Midbrain (tissue), 1 donor: ENCODE measurements at regions not wholly inside any gene's neighbourhood (a gene's known extent, or its start where the extent isn't known, plus 50 kb on each side); places are given as distances from the start of the nearest gene placed in this dataset.
"Not testable (repeated sequence)": the region's sequence is repeated elsewhere in the genome, so short reads cannot be mapped to it uniquely, and the experiment has no call there.

Experiments used
- DNase-seq: peaks from one replicate; lab custom pipeline; 2025; lab: John Stamatoyannopoulos, UW

GRCh38 chr6:66628917-66629316, 921.9 kb upstream of the EYS start:
- DNase-seq = no peak

DNA sequence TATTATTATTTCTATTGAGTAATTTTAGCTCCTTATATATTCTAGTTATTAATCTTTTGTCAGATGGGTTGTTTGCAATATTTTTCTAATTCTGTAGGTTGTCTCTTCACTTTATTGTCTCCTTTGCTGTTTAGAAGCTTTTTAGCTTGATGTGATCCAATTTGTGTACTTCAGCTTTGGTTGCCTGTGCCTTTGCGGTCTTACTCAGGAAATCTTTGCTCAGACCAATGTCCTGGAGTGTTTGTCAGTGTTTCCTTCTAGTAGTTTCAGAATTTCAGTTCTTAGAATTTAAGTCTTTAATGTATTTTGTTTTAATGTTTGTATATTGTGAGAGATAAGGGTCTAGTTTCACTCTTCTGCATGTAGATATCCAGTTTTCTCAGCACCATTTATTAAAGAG, 916.0 kb upstream of the EYS start:
- no peak for DNase-seq

- DNase-seq = no peak
Observed at GRCh38 chr6:66605971-66606370, 898.9 kb upstream of the EYS start.

DNA sequence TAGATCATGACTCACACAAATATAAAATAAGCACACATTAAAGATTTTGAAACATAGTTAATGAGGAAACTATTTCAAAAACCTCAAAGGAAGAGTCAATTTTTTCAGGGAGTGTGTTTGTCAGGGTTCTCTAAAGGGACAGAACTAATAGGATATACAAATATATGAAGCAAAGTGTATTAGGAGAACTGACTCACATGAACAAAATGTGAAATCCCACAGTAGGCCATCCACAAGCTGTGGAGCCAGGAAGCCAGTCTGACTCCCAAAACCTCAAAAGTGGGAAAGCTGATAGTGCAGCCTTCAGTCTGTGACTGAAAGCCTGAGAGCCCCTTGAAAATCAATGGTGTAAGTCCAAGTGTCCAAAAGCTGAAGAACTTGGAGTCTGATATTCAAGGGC, 898.0 kb upstream of the EYS start:
- no peak for DNase-seq

DNA sequence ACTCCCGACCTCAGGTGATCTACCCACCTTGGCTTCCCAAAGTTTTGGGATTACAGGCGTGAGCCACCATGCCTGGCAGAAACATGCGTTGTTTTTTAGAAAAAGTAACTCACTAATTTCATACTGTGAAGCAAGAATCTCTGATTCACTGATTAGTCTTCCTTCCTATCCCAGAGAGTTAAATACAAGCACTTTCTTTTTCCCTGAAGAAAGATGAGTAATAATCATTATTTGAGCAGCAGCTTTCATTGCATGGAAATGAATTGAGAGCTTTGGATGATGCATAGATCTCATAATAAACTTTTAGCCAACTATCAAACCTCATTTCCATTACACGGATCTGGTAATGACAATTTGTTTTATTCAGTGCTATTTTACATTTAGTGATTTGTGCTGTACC, 892.5 kb upstream of the EYS start:
- DNase-seq = no peak

- DNase-seq = no peak
Observed at GRCh38 chr6:66578362-66578761, 871.3 kb upstream of the EYS start.

DNA sequence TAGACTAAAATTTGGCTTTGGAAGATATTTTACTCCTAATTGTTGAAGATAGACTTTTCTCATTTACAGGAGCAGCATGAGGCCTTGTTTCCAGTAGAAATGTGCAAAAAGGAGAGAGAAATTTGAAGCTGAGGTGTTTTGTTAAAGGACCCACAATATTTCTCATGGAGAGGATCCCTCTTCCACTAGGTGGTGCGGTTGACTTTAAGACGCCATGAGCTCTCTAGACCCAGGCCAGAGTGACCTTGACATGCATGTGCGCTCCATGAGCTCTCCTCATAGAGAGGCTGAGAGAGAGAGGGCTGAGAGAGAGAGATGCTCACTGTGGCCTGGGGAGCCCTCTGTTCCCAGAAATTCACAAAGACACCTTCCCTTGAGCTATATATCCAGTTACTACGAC, 861.2 kb upstream of the EYS start:
- DNase-seq = no peak

- DNase-seq = no peak
Observed at GRCh38 chr6:66561479-66561878, 854.5 kb upstream of the EYS start.

GRCh38 chr6:66558189-66558588, 851.2 kb upstream of the EYS start:
- no peak for DNase-seq

- DNase-seq = no peak
Observed at GRCh38 chr6:66556936-66557335, 849.9 kb upstream of the EYS start.

DNA sequence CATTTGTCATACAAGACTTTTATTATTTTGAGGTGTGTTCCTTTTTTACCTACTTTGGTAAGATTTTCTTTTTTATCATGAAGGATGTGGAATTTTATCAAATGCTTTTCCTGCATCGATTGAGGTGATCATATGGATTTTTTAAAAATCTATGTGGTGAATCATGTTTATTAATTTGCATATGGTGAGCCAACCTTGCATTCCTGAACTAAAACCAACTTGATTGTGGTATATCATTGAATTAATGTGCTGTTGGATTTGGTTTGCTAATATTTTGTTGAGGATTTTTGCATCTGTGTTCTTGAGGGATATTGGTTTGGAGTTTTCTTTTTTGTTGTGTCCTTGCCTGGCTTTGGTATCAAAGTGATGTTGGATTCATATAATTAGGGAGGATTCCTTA, 848.1 kb upstream of the EYS start:
- DNase-seq = no peak

DNA sequence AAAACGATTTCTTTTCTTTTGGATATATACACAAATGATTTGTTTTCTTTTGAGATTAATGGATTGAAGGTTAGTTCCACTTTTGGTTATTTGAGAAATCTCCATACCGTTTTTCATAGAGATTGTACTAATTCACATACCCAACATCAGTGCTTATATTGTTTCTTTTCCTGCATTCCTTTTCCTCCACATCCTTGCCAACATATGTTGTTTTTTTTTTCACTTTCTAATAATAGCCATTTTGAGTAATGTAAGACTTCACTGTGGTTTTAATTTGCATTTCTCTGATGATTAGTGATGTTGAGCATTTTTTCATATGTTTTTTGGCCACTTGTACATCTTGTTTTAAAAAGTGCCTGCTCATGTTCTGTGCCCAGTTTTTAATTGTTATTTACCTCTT, 846.4 kb upstream of the EYS start:
- no peak for DNase-seq

DNA sequence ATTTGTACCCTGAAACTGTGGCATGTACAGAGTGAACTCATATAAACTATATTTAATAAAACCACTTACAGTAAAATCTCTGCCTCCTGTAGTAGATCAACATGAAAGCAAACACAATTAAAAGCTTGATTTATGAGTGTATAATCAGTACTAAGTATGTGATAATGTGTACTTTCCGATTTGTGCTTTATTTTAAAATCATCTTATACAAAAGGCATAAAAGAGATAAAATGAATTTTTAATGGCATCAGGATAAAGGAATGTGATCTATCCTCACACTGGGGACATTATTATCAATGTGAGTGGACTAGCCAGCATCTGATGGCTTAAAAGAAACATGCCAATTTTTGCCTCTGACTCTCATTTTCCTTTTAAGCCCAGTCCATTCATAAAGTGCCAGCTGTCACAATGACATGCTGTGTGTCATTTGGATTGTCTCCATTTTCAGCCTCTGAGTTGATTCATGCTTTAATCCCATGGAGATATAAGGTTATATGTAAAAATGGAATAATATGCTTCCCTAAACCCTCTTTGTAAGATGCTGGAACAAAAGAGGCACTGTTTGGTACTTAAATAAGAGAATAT, 831.6 kb upstream of the EYS start:
- DNase-seq = peak; percentile 54

DNA sequence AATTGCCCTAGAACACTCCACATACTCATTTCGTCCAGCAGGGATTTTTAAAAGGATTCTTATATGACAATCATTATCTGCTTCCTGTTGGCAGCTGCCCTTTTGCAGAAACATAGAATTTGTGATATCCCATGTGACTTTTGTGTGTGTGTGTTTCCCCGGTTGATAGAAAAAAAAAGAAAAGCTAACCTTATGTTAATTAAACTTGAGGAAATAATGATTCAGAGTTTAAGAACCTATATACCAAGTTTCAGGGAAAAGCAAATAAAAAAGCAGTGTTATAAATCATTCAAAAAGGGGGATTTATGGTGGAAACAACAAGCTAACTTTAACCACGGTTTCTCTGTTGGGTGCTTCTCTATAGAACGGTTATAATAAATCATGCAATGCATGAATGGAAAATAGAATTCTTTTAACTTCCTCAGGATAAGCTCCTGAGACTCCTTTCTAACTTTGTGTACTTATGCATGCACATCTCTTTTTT, 826.9 kb upstream of the EYS start:
- no peak for DNase-seq

- DNase-seq = no peak
Observed at GRCh38 chr6:66526061-66526460, 819.0 kb upstream of the EYS start.

DNA sequence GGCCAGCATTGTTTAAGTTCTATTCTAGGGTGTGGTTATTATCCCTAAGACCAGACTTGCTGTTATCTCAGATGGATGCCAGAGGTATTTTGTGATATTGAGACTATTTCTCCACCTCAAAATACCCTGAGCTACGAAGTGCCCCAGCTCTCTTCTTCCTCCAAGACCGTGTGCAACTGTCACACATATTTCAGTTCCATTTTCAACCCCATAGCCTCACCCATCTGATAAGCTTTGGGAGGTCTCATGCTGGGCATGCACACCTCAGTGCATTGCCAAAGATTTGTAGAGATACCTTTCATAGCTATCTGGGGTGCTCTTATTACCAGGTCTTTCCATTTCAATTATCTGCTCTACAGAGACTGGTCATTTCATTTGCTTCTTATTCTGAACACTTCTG, 815.8 kb upstream of the EYS start:
- DNase-seq = no peak

- DNase-seq = no peak
Observed at GRCh38 chr6:66516377-66516776, 809.4 kb upstream of the EYS start.

- DNase-seq = no peak
Observed at GRCh38 chr6:66508433-66508832, 801.4 kb upstream of the EYS start.

GRCh38 chr6:66499851-66500250, 792.8 kb upstream of the EYS start:
- DNase-seq = no peak

DNA sequence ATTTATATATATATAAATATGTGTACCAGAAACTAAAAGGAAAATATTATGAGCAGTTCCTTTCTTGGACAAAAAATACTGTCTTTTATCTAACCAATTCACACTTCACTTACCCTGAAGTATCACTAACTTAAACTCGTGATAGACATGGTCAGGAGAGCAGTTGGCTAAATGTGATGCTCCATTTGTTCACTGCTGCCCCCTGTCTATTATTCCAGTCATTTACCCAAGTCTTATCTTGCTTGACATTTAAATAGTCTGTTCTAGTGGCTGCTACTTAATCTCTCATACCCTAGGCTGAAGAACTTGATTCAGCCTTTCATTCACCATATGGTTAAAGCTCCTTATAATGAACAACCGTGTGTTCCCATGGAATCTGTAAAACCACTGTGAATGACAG, 789.6 kb upstream of the EYS start:
- no peak for DNase-seq

- not testable (repeated sequence) for DNase-seq
Observed at GRCh38 chr6:66494643-66495042, 787.6 kb upstream of the EYS start.

DNA sequence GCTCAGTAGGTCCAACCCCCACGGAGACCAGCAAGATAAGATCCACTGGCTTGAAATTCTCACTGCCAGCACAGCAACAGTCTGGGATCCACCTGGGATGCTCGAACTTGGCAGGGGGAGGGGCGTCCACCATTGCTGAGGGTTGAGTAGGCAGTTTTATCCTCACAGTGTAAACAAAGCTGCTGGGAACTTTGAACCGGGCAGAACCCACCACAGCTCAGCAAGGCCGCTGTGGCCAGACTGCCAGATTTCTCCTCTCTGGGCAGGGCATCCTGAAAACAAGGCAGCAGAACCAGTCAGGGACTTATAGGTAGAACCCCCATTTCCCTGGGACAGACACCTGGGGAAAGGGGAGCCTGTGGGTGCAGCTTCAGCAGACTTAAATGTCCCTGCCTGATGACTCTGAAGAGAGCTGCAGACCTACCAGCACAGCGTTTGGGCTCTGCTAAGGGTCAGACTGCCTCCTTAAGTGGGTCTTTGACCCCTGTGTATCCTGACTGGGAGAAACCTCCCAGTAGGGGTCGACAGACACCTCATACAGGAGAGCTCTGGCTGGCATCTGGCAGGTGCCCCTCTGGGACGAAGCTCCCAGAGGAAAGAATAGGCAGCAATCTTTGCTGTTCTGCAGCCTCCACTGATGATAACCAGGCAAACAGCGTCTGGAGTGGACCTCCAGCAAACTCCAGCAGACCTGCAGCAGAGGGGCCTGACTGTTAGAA, 782.4 kb upstream of the EYS start:
- DNase-seq = no peak

DNA sequence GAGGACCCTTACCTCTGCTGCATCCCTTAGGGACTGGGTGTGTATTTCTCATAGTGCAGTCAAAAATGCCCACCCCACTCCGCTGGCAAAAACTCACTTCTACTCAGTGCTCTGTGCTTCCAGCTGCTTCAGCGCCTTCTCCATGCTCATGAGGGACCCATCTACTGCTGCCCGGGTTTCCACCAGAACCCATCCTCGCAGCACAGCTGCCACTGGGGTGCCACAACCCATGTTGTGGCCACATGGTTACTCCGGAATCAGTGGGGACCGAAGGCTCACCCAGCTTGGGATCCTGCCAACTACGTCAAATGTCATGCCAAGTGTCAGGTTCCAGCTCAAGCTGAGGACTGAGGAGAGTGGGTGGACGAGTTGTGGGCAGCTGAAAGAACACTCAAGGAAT, 774.2 kb upstream of the EYS start:
- DNase-seq = no peak

- no peak for DNase-seq
Observed at GRCh38 chr6:66478705-66479104, 771.7 kb upstream of the EYS start.
